Muscle of leg (tissue), 3 donors: ENCODE measurements at regions not wholly inside any gene's neighbourhood (a gene's known extent, or its start where the extent isn't known, plus 50 kb on each side); places are given as distances from the start of the nearest gene placed in this dataset.

Experiments used
- DNase-seq: peaks from one replicate; pipeline ENCODE4 v3.0.0; 2013
- H3K27ac ChIP-seq: one replicate; pipeline ENCODE4 v1.5.1; 2013; ENCODE audit warnings: mild to moderate bottlenecking, low read length, control low read depth
- H3K27me3 ChIP-seq: one replicate; pipeline ENCODE4 v1.6.1; 2013; ENCODE audit warnings: low read length; ENCODE audit not compliant: control insufficient read depth, insufficient read depth
- H3K36me3 ChIP-seq: one replicate; pipeline ENCODE4 v1.6.1; 2013; ENCODE audit warnings: low read length; ENCODE audit not compliant: control insufficient read depth, insufficient read depth
- H3K4me1 ChIP-seq: one replicate; pipeline ENCODE4 v1.6.1; 2013; ENCODE audit warnings: low read length; ENCODE audit not compliant: control insufficient read depth, insufficient read depth
- H3K4me3 ChIP-seq: one replicate; pipeline ENCODE4 v1.5.1; 2013; ENCODE audit warnings: low read length, control low read depth
- H3K9me3 ChIP-seq: replicated peaks from 2 replicates; pipeline ENCODE4 v1.6.1; 2013; ENCODE audit warnings: low read depth, low read length; ENCODE audit not compliant: control insufficient read depth
- WGBS: methylation state at CpG from one replicate; pipeline ENCODE4 v1.1.5; 2013; ENCODE audit warnings: missing lambda C conversion rate; ENCODE audit not compliant: insufficient coverage; 5-methylcytosine and 5-hydroxymethylcytosine counted together

- H3K4me1 ChIP-seq, result peaks cover 7% of the 10 kb centered on the region
- 90% methylated on average over 2 of the region's 4 CpGs for WGBS
- DNase-seq, result peak; percentile 32
These were observed 308.3 kb upstream of the IGFBP3 start for GRCh38 chr7:46229409-46229808.

GRCh38 chr7:46226860-46227259, 305.8 kb upstream of the IGFBP3 start:
- Histone ChIP-seq H3K27ac (no peak overlapping the region), H3K9me3 (no peaks in the 10 kb centered on the region), H3K36me3 (no peaks in the 10 kb centered on the region), H3K4me1 (peaks cover 9% of the 10 kb centered on the region), H3K27me3 (no peaks in the 10 kb centered on the region), H3K4me3 (no peak overlapping the region)
- WGBS, result no CpG with 5 or more reads among the region's 3 CpGs
- peak; percentile 39 for DNase-seq

More at GRCh38 chr7:46229409-46229808, 308.3 kb upstream of the IGFBP3 start:
- no peak overlapping the region for H3K27ac ChIP-seq
- no peak overlapping the region for H3K4me3 ChIP-seq
- H3K36me3 ChIP-seq, result no peaks in the 10 kb centered on the region
- H3K27me3 ChIP-seq, result no peaks in the 10 kb centered on the region
- no peaks in the 10 kb centered on the region for H3K9me3 ChIP-seq

- H3K4me1 ChIP-seq, result peaks cover 8% of the 10 kb centered on the region
- H3K27me3 ChIP-seq, result no peaks in the 10 kb centered on the region
- peak; percentile 95 for DNase-seq
- WGBS, result 50% methylated on average over 1 of the region's 5 CpGs
- no peaks in the 10 kb centered on the region for H3K36me3 ChIP-seq
- no peak overlapping the region for H3K4me3 ChIP-seq
- no peaks in the 10 kb centered on the region for H3K9me3 ChIP-seq
- H3K27ac ChIP-seq, result peak overlapping the region; percentile 86
These were observed 303.3 kb upstream of the IGFBP3 start for GRCh38 chr7:46224363-46224762.

- H3K4me3 ChIP-seq, result no peak overlapping the region
- H3K9me3 ChIP-seq, result no peaks in the 10 kb centered on the region
- WGBS, result 100% methylated on average over 1 of the region's 7 CpGs
- H3K4me1 ChIP-seq, result peaks cover 20% of the 10 kb centered on the region
- H3K27ac ChIP-seq, result peak overlapping the region; percentile 47
- no peak for DNase-seq
- H3K27me3 ChIP-seq, result no peaks in the 10 kb centered on the region
- no peaks in the 10 kb centered on the region for H3K36me3 ChIP-seq
These were observed 299.1 kb upstream of the IGFBP3 start for GRCh38 chr7:46220066-46220630.

GRCh38 chr7:46218461-46219200, 297.6 kb upstream of the IGFBP3 start:
- Histone ChIP-seq H3K27ac (peak overlapping the region; percentile 80), H3K9me3 (no peaks in the 10 kb centered on the region)
- no CpG with 5 or more reads among the region's 9 CpGs for WGBS

GRCh38 chr7:46215987-46216567, 295.0 kb upstream of the IGFBP3 start:
- no peak overlapping the region for H3K4me3 ChIP-seq
- WGBS, result 36% methylated on average over 5 of the region's 15 CpGs
- peak; percentile 67 for DNase-seq
- H3K27me3 ChIP-seq, result no peaks in the 10 kb centered on the region
- H3K9me3 ChIP-seq, result no peaks in the 10 kb centered on the region
- H3K36me3 ChIP-seq, result no peaks in the 10 kb centered on the region
- H3K27ac ChIP-seq, result peak overlapping the region; percentile 77
- H3K4me1 ChIP-seq, result peaks cover 14% of the 10 kb centered on the region

More at GRCh38 chr7:46218461-46219200, 297.6 kb upstream of the IGFBP3 start:
- Histone ChIP-seq H3K27me3 (no peaks in the 10 kb centered on the region), H3K4me3 (no peak overlapping the region), H3K4me1 (peaks cover 14% of the 10 kb centered on the region), H3K36me3 (no peaks in the 10 kb centered on the region)
- DNase-seq, result peak; percentile 78

- WGBS, result 100% methylated on average over 1 of the region's 1 CpG
- no peaks in the 10 kb centered on the region for H3K36me3 ChIP-seq
- H3K27ac ChIP-seq, result no peak overlapping the region
- no peak for DNase-seq
- H3K4me3 ChIP-seq, result no peak overlapping the region
- H3K4me1 ChIP-seq, result peaks cover 14% of the 10 kb centered on the region
- no peaks in the 10 kb centered on the region for H3K27me3 ChIP-seq
- H3K9me3 ChIP-seq, result no peaks in the 10 kb centered on the region
These were observed 293.5 kb upstream of the IGFBP3 start for GRCh38 chr7:46214526-46214925.

- no peak for DNase-seq
- Histone ChIP-seq H3K27ac (no peak overlapping the region), H3K27me3 (no peaks in the 10 kb centered on the region), H3K4me1 (peaks cover 16% of the 10 kb centered on the region), H3K4me3 (no peak overlapping the region), H3K9me3 (no peaks in the 10 kb centered on the region), H3K36me3 (no peaks in the 10 kb centered on the region)
- 88% methylated on average over 2 of the region's 2 CpGs for whole genome bisulfite sequencing
These were observed 292.1 kb upstream of the IGFBP3 start for GRCh38 chr7:46213154-46213537.

- 73% methylated on average over 5 of the region's 8 CpGs for WGBS
- H3K4me1 ChIP-seq, result peaks cover 12% of the 10 kb centered on the region
These were observed 291.5 kb upstream of the IGFBP3 start for GRCh38 chr7:46212425-46213153.

GRCh38 chr7:46210467-46210866, 289.4 kb upstream of the IGFBP3 start:
- Histone ChIP-seq H3K36me3 (no peaks in the 10 kb centered on the region), H3K27me3 (no peaks in the 10 kb centered on the region), H3K9me3 (no peaks in the 10 kb centered on the region), H3K4me3 (no peak overlapping the region), H3K4me1 (peaks cover 5% of the 10 kb centered on the region), H3K27ac (no peak overlapping the region)
- WGBS, result 100% methylated on average over 1 of the region's 3 CpGs
- DNase-seq, result peak; percentile 41

More at GRCh38 chr7:46212425-46213153, 291.5 kb upstream of the IGFBP3 start:
- Histone ChIP-seq H3K36me3 (no peaks in the 10 kb centered on the region), H3K27me3 (no peaks in the 10 kb centered on the region), H3K27ac (no peak overlapping the region), H3K9me3 (no peaks in the 10 kb centered on the region), H3K4me3 (no peak overlapping the region)
- no peak for DNase-seq
